Sigmoid colon (tissue), 4 donors: ENCODE measurements at regions not wholly inside any gene's neighbourhood (a gene's known extent, or its start where the extent isn't known, plus 50 kb on each side); places are given as distances from the start of the nearest gene placed in this dataset.

ENCODE experiments used
- EP300 ChIP-seq, 4 donors: sonication (generic); formaldehyde crosslinking; IDR thresholded peaks; one replicate each; pipeline ENCODE4 v1.6.1; 2017; ENCODE audit warnings: antibody characterized with exemption in 4 of 4
- POLR2A ChIP-seq, 2 donors: fragments of 450-650 bp; IDR thresholded peaks; one replicate each; pipeline ENCODE4 v1.6.1; 2016; ENCODE audit warnings: antibody characterized with exemption in 2 of 2, mild to moderate bottlenecking in 2 of 2, moderate library complexity in 2 of 2
- POLR2AphosphoS5 ChIP-seq, 4 donors: sonication (generic); formaldehyde crosslinking; IDR thresholded peaks; one replicate each; pipeline ENCODE4 v1.6.1; 2017; ENCODE audit warnings: antibody characterized with exemption in 4 of 4
- TF ChIP-seq, protein P1 (sequence below), 4 experiments: fragments of 450-650 bp in 3 of 4; fragments of 200-600 bp in 1 of 4; IDR thresholded peaks; one replicate each; pipeline ENCODE4 v1.5.1; 2016 to 2019; ENCODE audit warnings: antibody characterized with exemption in 4 of 4, mild to moderate bottlenecking in 3 of 4, moderate library complexity in 2 of 4

DNA sequence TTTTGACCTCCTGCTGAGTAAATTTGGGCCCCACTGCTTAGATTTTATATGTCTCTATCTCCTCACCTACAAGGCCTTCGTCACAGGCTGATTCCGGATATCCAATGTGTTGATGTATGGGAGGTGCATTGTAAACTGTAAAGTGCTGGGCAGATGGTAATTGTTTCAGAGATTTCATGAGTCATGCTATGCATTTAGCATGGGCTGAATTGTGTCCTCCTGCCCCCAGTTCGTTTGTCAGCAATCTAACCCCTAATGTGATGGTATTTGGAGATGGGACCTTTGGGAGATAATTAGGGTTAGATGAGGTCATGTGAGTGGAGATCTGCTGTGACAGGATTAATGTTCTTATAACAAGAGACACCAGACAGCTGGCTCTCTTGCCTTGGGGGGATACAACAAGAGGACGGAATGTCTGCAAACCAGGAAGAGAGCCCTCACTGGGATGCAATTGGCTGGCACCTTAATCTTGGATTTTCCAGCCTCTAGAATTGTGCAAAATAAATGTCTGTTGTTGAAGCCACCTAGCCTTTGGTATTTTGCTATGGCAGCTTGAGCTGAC lies 101.8 kb upstream of the NLRP1 start:
- TF ChIP-seq, protein P1, sequence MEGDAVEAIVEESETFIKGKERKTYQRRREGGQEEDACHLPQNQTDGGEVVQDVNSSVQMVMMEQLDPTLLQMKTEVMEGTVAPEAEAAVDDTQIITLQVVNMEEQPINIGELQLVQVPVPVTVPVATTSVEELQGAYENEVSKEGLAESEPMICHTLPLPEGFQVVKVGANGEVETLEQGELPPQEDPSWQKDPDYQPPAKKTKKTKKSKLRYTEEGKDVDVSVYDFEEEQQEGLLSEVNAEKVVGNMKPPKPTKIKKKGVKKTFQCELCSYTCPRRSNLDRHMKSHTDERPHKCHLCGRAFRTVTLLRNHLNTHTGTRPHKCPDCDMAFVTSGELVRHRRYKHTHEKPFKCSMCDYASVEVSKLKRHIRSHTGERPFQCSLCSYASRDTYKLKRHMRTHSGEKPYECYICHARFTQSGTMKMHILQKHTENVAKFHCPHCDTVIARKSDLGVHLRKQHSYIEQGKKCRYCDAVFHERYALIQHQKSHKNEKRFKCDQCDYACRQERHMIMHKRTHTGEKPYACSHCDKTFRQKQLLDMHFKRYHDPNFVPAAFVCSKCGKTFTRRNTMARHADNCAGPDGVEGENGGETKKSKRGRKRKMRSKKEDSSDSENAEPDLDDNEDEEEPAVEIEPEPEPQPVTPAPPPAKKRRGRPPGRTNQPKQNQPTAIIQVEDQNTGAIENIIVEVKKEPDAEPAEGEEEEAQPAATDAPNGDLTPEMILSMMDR (IDR thresholded peaks at IDR 0.05) = no peak
- TF ChIP-seq POLR2A (IDR thresholded peaks at IDR 0.05) (no peak), EP300 (IDR thresholded peaks at IDR 0.05) (no peak), POLR2AphosphoS5 (IDR thresholded peaks at IDR 0.05) (no peak)
